ENCODE measurements at regions not wholly inside any gene's neighbourhood (a gene's known extent, or its start where the extent isn't known, plus 50 kb on each side); places are given as distances from the start of the nearest gene placed in this dataset.
"Not testable (repeated sequence)": the region's sequence is repeated elsewhere in the genome, so short reads cannot be mapped to it uniquely, and the experiment has no call there.

GRCh38 chr4:111441687-111442086 lies 703.6 kb upstream of the FAM241A start:
- intact Hi-C loops (cut with DNase I): no loop called here
- H3K4me1 ChIP-seq (replicated peaks): no peaks in the 10 kb centered on the region
- no peaks in the 10 kb centered on the region for H3K9me3 ChIP-seq
- H3K27ac ChIP-seq: no peak overlapping the region
- no peaks in the 10 kb centered on the region for H3K27me3 ChIP-seq (replicated peaks; ENCODE audit: insufficient read depth)
- H3K4me3 ChIP-seq: no peak overlapping the region
- 69% methylated on average over 2 of the region's 2 CpGs for WGBS
- no peaks in the 10 kb centered on the region for H3K36me3 ChIP-seq
- no peak for DNase-seq (ENCODE audit: low spot score)
- no peak for TF ChIP-seq POLR2A (IDR thresholded peaks at IDR 0.05)
- no peak for TF ChIP-seq CTCF (IDR thresholded peaks at IDR 0.05)
- no peak for TF ChIP-seq POLR2AphosphoS5 (IDR thresholded peaks at IDR 0.05)

DNA sequence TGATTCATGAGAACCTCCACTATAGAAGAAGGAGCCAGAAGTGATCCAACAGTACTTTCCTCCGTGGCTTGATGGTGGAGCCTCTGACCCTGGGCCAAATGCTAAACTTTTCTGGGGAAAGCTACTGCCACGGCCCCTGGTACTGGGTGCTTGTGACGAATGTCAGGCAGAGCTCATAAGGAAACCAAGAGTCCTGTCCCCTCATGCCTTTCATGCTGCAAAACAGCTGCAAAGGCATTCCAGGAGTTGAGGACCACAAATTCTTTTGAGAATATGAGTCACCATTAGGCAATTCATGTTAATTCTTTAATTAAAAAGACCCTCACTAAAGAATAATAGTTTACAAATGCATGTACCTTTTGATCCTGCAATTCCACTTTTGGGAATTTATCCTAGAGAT lies 700.4 kb upstream of the FAM241A start:
- DNase-seq (ENCODE audit: low spot score); H3K9me3 ChIP-seq; H3K27ac ChIP-seq; H3K4me3 ChIP-seq; H3K36me3 ChIP-seq; H3K27me3 ChIP-seq (replicated peaks; ENCODE audit: insufficient read depth); intact Hi-C loops (cut with DNase I); H3K4me1 ChIP-seq (replicated peaks): not testable (repeated sequence)
- 74% methylated on average over 3 of the region's 3 CpGs for WGBS

- no peaks in the 10 kb centered on the region for H3K36me3 ChIP-seq
- 75% methylated on average over 1 of the region's 1 CpG for WGBS
- H3K4me1 ChIP-seq (replicated peaks): no peaks in the 10 kb centered on the region
- no peak overlapping the region for H3K4me3 ChIP-seq
- TF ChIP-seq CTCF (IDR thresholded peaks at IDR 0.05): no peak
- TF ChIP-seq POLR2A (IDR thresholded peaks at IDR 0.05): no peak
- TF ChIP-seq POLR2AphosphoS5 (IDR thresholded peaks at IDR 0.05): no peak
- no peaks in the 10 kb centered on the region for H3K27me3 ChIP-seq (replicated peaks; ENCODE audit: insufficient read depth)
- H3K9me3 ChIP-seq: no peaks in the 10 kb centered on the region
- no peak for DNase-seq (ENCODE audit: low spot score)
- intact Hi-C loops (cut with DNase I): no loop called here
- no peak overlapping the region for H3K27ac ChIP-seq
Observed at GRCh38 chr4:111449657-111450056, 695.6 kb upstream of the FAM241A start.

DNA sequence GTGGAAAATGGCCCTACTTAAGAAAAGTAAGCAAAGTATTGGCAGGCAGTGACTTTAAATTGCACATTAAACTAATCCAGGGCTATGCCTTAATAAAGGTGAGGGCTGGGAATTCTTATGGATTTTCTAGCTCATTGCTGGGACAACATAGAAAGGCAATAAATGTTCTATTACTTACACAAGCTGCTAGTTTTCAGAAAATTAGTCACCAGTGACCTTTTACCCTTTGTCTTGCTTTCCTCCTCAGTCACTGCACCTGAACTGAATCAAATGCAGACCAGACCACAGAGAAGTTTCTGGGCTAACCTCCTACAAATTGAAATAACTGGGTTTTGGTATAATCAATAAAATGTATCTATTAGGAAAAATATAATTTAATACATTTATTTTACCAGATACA lies 694.4 kb upstream of the FAM241A start:
- Histone ChIP-seq H3K4me1 (replicated peaks) (no peaks in the 10 kb centered on the region), H3K36me3 (no peaks in the 10 kb centered on the region), H3K27ac (no peak overlapping the region), H3K9me3 (no peaks in the 10 kb centered on the region), H3K27me3 (replicated peaks; ENCODE audit: insufficient read depth) (no peaks in the 10 kb centered on the region), H3K4me3 (no peak overlapping the region)
- intact Hi-C loops (cut with DNase I): no loop called here
- DNase-seq (ENCODE audit: low spot score): no peak
- no peak for TF ChIP-seq CTCF (IDR thresholded peaks at IDR 0.05)
- TF ChIP-seq POLR2A (IDR thresholded peaks at IDR 0.05): no peak
- no peak for TF ChIP-seq POLR2AphosphoS5 (IDR thresholded peaks at IDR 0.05)

DNA sequence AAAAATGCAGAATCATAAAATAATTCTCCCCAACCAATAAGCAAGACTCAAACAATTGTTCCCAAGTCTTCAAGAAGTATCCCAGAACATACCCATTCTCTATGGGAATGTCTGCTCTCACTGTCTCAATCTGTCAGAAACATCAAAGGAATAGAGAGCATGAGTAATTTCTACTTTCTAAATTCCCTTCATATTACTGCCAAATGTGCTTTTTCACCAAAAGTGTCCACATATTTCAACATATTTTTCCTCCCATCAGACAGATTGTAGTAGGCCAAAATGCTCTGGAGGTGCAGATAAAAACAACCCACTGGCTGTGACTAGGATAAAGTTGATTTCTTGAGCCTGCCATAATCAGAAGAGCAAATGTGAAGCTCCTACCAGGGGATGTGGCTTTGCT lies 692.0 kb upstream of the FAM241A start:
- no peak overlapping the region for H3K27ac ChIP-seq
- no peaks in the 10 kb centered on the region for H3K4me1 ChIP-seq (replicated peaks)
- DNase-seq (ENCODE audit: low spot score): no peak
- H3K36me3 ChIP-seq: no peaks in the 10 kb centered on the region
- intact Hi-C loops (cut with DNase I): no loop called here
- H3K27me3 ChIP-seq (replicated peaks; ENCODE audit: insufficient read depth): no peaks in the 10 kb centered on the region
- H3K9me3 ChIP-seq: no peaks in the 10 kb centered on the region
- no peak for TF ChIP-seq POLR2A (IDR thresholded peaks at IDR 0.05)
- TF ChIP-seq CTCF (IDR thresholded peaks at IDR 0.05): no peak
- TF ChIP-seq POLR2AphosphoS5 (IDR thresholded peaks at IDR 0.05): no peak
- no peak overlapping the region for H3K4me3 ChIP-seq

- no peaks in the 10 kb centered on the region for H3K9me3 ChIP-seq
- TF ChIP-seq CTCF (IDR thresholded peaks at IDR 0.05) (no peak), POLR2A (IDR thresholded peaks at IDR 0.05) (no peak), POLR2AphosphoS5 (IDR thresholded peaks at IDR 0.05) (no peak)
- DNase-seq (ENCODE audit: low spot score): no peak
- WGBS: 59% methylated on average over 4 of the region's 4 CpGs
- H3K36me3 ChIP-seq: no peaks in the 10 kb centered on the region
- intact Hi-C loops (cut with DNase I): no loop called here
- H3K4me3 ChIP-seq: no peak overlapping the region
- no peaks in the 10 kb centered on the region for H3K4me1 ChIP-seq (replicated peaks)
- no peak overlapping the region for H3K27ac ChIP-seq
- no peaks in the 10 kb centered on the region for H3K27me3 ChIP-seq (replicated peaks; ENCODE audit: insufficient read depth)
Observed at GRCh38 chr4:111454961-111455360, 690.3 kb upstream of the FAM241A start.
